IPS DF 4.7 (cell line): ENCODE measurements at regions not wholly inside any gene's neighbourhood (a gene's known extent, or its start where the extent isn't known, plus 50 kb on each side); places are given as distances from the start of the nearest gene placed in this dataset.

Experiments
- DNase-seq: peaks from one replicate; pipeline ENCODE4 v3.0.0-alpha.2; 2013; ENCODE audit warnings: low spot score; ENCODE audit errors: extremely low read depth

GRCh38 chr1:221612047-221612777, 129.7 kb downstream of the DUSP10 start:
- no peak for DNase-seq

- no peak for DNase-seq
These were observed 121.2 kb downstream of the DUSP10 start for GRCh38 chr1:221620437-221621384.

- no peak for DNase-seq
These were observed 120.2 kb downstream of the DUSP10 start for GRCh38 chr1:221621683-221622082.

DNA sequence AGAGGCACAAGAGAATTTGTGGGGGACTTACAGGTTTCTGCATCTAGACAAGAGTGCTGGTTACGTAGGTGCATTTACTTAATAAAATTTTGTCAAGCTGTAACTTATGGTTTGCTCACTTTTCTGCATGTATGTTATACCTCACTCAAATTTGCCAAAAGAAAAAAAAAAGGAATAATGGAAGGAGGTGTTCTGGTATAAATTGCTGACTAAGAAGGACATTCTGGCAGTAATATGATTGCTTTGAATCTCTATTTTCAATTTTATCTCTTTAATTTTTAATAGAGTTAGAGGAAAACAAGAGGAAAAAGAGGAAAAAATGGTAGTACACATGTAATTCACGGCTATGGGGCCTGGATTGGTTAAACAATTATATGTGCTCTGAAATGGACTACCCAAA, 119.5 kb downstream of the DUSP10 start:
- no peak for DNase-seq

- DNase-seq = no peak
These were observed 116.9 kb downstream of the DUSP10 start for GRCh38 chr1:221625026-221625425.

GRCh38 chr1:221626041-221626440, 115.8 kb downstream of the DUSP10 start:
- DNase-seq = no peak

DNA sequence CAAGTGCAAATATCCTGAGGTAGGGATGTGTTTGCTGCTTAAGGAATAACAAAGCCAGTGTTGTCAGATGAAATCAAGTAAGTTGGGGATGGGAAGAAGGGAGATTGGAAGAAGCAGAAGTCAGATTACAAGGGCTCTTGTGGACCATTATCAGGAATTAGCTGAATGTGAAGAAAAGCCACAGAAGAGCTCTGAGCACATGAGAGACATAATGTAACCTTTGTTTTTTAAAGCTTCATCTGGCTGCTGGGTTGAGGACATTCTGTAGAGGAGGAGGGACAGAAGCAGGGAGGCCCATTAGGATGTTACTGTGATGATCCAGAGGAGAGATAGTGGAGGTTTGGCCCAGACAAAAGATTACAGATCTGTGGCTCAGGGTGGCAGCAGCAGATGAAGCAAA, 111.7 kb downstream of the DUSP10 start:
- no peak for DNase-seq

GRCh38 chr1:221631556-221631955, 110.3 kb downstream of the DUSP10 start:
- DNase-seq = no peak

DNA sequence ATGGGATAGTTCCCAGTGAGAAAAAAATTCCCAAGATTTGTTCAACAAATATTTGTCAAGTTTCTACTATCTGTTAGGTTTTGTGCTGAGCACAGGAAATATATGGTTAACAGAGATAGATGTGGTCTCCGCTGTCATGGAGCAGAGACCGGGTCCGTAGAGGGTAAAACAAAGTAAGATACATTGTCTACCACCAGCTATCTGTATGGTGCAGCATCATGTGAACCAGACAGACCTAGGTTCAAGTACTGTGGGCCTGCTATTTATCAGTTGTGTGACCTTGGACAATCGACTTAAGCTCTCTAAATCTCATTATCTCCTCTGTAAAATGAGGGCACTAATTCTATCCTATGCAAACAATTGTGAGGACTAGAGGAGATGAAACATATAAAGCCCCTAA, 109.8 kb downstream of the DUSP10 start:
- DNase-seq = no peak

- DNase-seq = no peak
These were observed 108.0 kb downstream of the DUSP10 start for GRCh38 chr1:221633841-221634409.

DNA sequence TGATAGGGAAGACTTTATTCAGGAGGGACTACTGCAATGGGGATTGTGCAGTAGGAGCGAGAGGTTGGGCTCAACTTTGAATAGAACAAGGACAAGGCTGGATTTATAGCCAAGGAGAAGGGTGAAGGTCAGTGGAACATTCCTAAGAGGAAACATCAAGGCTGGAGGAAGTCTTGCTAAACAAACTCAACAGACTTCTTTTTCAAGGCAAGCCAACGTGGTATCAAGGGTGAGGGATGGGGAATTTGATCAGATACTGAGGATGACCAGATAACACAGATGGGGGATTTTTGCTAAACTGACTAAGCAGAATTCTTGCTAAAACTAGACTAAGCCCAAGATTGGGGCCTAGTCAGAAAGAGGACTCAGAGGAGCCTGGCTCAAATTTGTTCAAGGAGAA, 107.3 kb downstream of the DUSP10 start:
- DNase-seq = no peak

- DNase-seq = no peak
These were observed 106.6 kb downstream of the DUSP10 start for GRCh38 chr1:221635305-221635704.

DNA sequence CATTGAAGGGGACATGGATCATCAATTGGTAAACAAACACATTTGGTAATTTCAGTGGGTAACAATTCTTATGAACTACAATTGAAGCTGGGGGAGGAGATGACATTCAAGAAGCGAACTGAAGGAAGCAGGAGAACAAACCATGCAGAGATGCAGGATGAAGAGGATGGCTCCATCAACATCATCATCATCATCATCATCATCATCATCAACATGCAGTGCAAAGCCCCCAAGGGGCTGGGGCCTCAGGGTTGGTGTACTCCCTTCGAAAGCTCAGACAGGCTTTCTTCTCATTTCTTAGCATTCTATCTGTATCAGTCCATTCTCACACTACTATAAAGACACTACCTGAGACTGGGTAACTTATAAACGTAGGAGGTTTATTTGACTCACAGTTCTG, 105.8 kb downstream of the DUSP10 start:
- no peak for DNase-seq

DNA sequence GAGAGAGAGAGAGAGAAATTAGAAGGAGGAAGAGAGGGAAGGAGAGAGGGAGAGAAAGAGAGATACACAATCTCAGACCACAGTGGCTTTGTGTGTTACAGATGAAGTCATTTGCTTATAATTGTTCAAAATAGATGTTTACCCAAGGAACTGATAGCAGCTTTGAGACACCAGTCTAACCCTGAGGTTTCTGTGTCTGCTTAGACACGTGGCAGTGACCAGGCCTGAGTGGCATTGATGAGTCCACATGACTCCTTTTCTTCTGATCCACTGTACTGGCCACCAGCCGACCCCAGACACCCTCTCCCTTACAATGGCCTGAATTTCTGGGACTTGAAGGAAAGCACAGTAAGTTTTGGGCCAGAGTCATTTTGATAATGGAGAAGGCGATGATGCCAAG, 104.9 kb downstream of the DUSP10 start:
- no peak for DNase-seq

DNA sequence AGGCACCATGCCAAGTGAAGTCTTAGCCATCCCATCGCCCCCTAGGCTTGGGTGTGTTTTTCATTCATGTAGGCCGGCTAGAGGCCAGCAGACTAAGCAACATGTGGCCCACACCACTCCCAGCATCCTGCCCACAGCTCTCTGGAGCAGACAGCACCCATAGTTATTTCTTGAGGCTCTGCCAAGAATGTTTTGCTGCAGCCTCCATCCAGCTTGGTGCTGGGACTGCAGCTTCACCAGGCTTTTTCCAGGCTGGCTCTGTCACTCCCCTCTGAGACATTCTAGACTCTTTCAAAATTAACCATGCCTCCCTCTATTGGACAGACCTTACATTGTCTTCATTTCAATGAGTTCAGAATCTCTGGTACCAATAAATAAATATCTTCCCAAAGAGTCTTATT, 104.2 kb downstream of the DUSP10 start:
- no peak for DNase-seq

- DNase-seq = no peak
These were observed 103.3 kb downstream of the DUSP10 start for GRCh38 chr1:221638595-221638994.

DNA sequence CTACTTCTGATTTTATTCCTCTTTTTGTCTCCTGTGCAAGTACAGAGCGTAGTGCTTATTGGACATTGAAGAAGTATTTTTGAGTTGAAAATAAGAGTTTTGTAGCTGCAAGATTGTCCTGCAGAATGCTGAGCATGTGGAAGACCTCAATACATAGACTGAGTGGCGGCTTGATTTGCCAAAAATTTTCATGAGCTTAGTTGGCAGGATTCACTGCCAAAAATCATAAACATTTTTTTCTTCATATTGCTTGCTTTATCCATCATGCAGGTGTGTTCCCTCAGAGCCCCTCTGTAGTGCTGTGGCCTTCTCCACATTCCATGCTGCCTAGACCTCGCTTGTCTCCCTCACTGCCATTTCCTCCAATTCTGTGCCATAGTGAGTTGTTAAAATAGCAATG, 100.1 kb downstream of the DUSP10 start:
- no peak for DNase-seq

GRCh38 chr1:221643404-221644144, 98.3 kb downstream of the DUSP10 start:
- no peak for DNase-seq

DNA sequence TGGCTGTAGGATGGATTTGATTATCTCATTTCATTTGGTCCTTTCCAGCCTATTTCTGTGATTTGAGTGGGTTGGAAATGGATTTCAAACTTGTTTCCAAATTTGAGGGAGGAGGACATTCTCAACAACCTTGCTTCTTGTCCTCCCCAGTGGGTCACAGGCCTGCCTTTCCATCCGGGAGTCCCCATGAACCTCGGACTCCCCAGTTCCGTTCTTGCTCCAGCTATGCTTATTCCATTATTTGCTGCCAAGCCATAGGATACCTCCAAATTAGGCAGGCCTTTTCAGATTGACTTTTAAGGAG, 97.8 kb downstream of the DUSP10 start:
- DNase-seq = no peak

DNA sequence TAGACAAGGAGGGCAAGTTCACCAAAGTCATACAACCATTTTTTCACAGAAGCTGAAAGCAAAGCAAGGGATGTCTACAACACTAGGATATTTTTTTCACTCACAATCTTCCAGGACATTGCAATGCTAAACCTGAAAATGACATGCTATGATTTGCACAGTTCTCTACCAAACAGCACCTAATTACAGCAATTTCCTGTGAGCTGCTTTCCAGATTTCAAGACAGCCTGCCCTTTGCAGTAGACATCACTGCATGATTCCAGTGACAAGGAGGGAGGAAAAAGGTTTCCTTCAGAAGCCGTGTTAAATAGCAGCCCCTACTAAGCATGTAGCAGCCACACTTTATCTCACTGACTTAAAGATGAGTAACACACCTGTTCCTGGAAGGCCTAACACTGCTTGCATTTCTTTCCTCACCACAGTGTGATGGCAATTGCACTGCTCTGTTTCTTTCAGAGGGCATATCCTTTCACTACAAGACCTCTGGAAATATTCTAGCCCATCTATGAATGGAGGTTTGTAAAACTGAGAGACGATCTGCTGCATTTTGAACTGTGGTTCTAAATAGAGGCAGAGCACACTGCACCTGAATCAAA, 97.1 kb downstream of the DUSP10 start:
- DNase-seq = no peak

DNA sequence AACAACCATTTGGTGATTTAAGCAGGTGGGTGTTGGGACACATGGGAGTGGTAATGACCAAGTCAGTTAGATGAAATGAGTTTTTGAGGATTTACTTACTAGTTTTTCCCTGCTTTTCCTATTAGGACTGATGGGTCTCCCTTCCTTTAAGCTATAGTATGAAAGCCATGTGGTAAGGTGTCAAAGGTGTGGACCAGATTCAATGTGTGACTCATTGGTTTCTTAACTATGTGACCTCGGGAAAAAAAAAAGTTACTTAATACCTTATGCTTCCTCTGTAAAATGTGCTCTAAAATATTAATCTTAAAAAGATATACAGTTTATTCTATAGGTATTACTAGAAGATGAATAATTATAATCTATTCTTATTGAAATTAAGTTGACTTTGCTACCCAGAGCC, 93.7 kb downstream of the DUSP10 start:
- no peak for DNase-seq
